ENCODE measurements at regions not wholly inside any gene's neighbourhood (a gene's known extent, or its start where the extent isn't known, plus 50 kb on each side); places are given as distances from the start of the nearest gene placed in this dataset.

- TF ChIP-seq CTCF (IDR thresholded peaks at IDR 0.05 in 4 of 5, conservative IDR thresholded peaks at IDR 0.05 in 1 of 5) (no peak), POLR2A (IDR thresholded peaks at IDR 0.05) (no peak)
Measured at GRCh38 chr21:36613059-36613458, 85.9 kb upstream of the SIM2 start.
